H9 (cell line): ENCODE measurements at regions not wholly inside any gene's neighbourhood (a gene's known extent, or its start where the extent isn't known, plus 50 kb on each side); places are given as distances from the start of the nearest gene placed in this dataset.

ENCODE experiments used
- DNase-seq: peaks from one replicate; pipeline ENCODE4 v3.0.0-alpha.2; 2017
- H2AFZ ChIP-seq: one replicate; pipeline ENCODE4 v1.6.1; 2013; ENCODE audit warnings: mild to moderate bottlenecking, low read length, control low read depth, moderate library complexity
- H2AK5ac ChIP-seq: 2 replicates; pipeline ENCODE4 v1.6.1; 2013; ENCODE audit warnings: low read length, control low read depth, mixed read lengths; ENCODE audit not compliant: insufficient read length
- H2BK120ac ChIP-seq: one replicate; pipeline ENCODE4 v1.6.1; 2013; ENCODE audit warnings: low read depth, mild to moderate bottlenecking, low read length, control low read depth, inconsistent platforms; ENCODE audit not compliant: poor library complexity, severe bottlenecking
- H2BK12ac ChIP-seq: 2 replicates; pipeline ENCODE4 v1.6.1; 2013; ENCODE audit warnings: low read length, control low read depth, mixed read lengths, low read depth; ENCODE audit not compliant: insufficient read length
- H2BK15ac ChIP-seq: 2 replicates; pipeline ENCODE4 v1.6.1; 2013; ENCODE audit warnings: low read depth, low read length, control low read depth
- H2BK20ac ChIP-seq: one replicate; pipeline ENCODE4 v1.6.1; 2013; ENCODE audit warnings: low read depth, mild to moderate bottlenecking, low read length, control low read depth, inconsistent platforms; ENCODE audit not compliant: poor library complexity, severe bottlenecking
- H2BK5ac ChIP-seq: 2 replicates; pipeline ENCODE4 v1.6.1; 2013; ENCODE audit warnings: low read length, control low read depth, mixed read lengths; ENCODE audit not compliant: insufficient read length
- H3K14ac ChIP-seq: 2 replicates; pipeline ENCODE4 v1.6.1; 2013; ENCODE audit warnings: low read length, control low read depth; ENCODE audit not compliant: insufficient read depth
- H3K18ac ChIP-seq: 2 replicates; pipeline ENCODE4 v1.6.1; 2013; ENCODE audit warnings: low read depth, mild to moderate bottlenecking, mixed read lengths, low read length, control low read depth; ENCODE audit not compliant: insufficient read length
- H3K23ac ChIP-seq: 2 replicates; pipeline ENCODE4 v1.6.1; 2013; ENCODE audit warnings: low read length, control low read depth, mixed read lengths, low read depth; ENCODE audit not compliant: insufficient read length
- H3K23me2 ChIP-seq: 2 replicates; pipeline ENCODE4 v1.6.1; 2013; ENCODE audit warnings: low read depth, mild to moderate bottlenecking, mixed read lengths, low read length, control low read depth; ENCODE audit not compliant: insufficient read length, poor library complexity, severe bottlenecking
- H3K27ac ChIP-seq: 2 replicates; pipeline ENCODE4 v1.5.1; 2013; ENCODE audit warnings: low read length, control low read depth, mixed read lengths, low read depth; ENCODE audit not compliant: insufficient read length
- H3K27me3 ChIP-seq: 2 replicates; pipeline ENCODE4 v1.6.1; 2013; ENCODE audit warnings: low read length, control low read depth, inconsistent platforms; ENCODE audit not compliant: insufficient read depth
- H3K4ac ChIP-seq: 2 replicates; pipeline ENCODE4 v1.6.1; 2013; ENCODE audit warnings: low read depth, mild to moderate bottlenecking, control low read depth, inconsistent platforms, low read length, moderate library complexity
- H3K4me1 ChIP-seq: 2 replicates; pipeline ENCODE4 v1.6.1; 2013; ENCODE audit warnings: low read length, control low read depth, inconsistent platforms; ENCODE audit not compliant: insufficient read depth
- H3K4me2 ChIP-seq: 2 replicates; pipeline ENCODE4 v1.6.1; 2013; ENCODE audit warnings: low read length, control low read depth, mixed read lengths; ENCODE audit not compliant: insufficient read length, insufficient read depth
- H3K56ac ChIP-seq: 2 replicates; pipeline ENCODE4 v1.6.1; 2013; ENCODE audit warnings: low read depth, mild to moderate bottlenecking, mixed read lengths, low read length, control low read depth; ENCODE audit not compliant: insufficient read length
- H3K79me1 ChIP-seq: 2 replicates; pipeline ENCODE4 v1.6.1; 2013; ENCODE audit warnings: low read depth, mild to moderate bottlenecking, moderate library complexity, low read length, control low read depth, inconsistent platforms; ENCODE audit not compliant: insufficient read depth, poor library complexity, severe bottlenecking
- H3K79me2 ChIP-seq: 2 replicates; pipeline ENCODE4 v1.6.1; 2013; ENCODE audit warnings: low read length, control low read depth, inconsistent platforms; ENCODE audit not compliant: insufficient read depth
- H3K9ac ChIP-seq: 2 replicates; pipeline ENCODE4 v1.6.1; 2013; ENCODE audit warnings: low read length, control low read depth, mixed read lengths; ENCODE audit not compliant: insufficient read length; ENCODE audit errors: extremely low read depth
- H3K9me3 ChIP-seq: one replicate; pipeline ENCODE4 v1.6.1; 2013; ENCODE audit warnings: low read depth, low read length, inconsistent platforms; ENCODE audit not compliant: control insufficient read depth
- H3T11ph ChIP-seq: one replicate; pipeline ENCODE4 v1.6.1; 2013; ENCODE audit warnings: mild to moderate bottlenecking, low read length, control low read depth, inconsistent platforms
- H4K20me1 ChIP-seq: one replicate; pipeline ENCODE4 v1.6.1; 2013; ENCODE audit not compliant: control insufficient read depth, insufficient read length, insufficient read depth
- H4K5ac ChIP-seq: 2 replicates; pipeline ENCODE4 v1.6.1; 2013; ENCODE audit warnings: low read depth, mild to moderate bottlenecking, mixed read lengths, low read length, control low read depth; ENCODE audit not compliant: insufficient read length
- H4K8ac ChIP-seq: replicated peaks from 2 replicates; pipeline ENCODE4 v1.6.1; 2013; ENCODE audit warnings: low read length, control low read depth, mixed read lengths, low read depth; ENCODE audit not compliant: insufficient read length
- H4K91ac ChIP-seq: 2 replicates; pipeline ENCODE4 v1.6.1; 2013; ENCODE audit warnings: low read depth, mild to moderate bottlenecking, moderate library complexity, mixed read lengths, low read length, control low read depth; ENCODE audit not compliant: insufficient read length
- H3K27ac Mint-ChIP-seq, 3 experiments: 2 replicates in 2 of 3; 3 replicates in 1 of 3; pipeline ENCODE4 v1.8.0; 2020 to 2021; ENCODE audit warnings: mixed read lengths in 3 of 3, mild to moderate bottlenecking in 1 of 3, moderate library complexity in 1 of 3
- H3K27me3 Mint-ChIP-seq: 2 replicates; pipeline ENCODE4 v1.8.0; 2021; ENCODE audit warnings: low read depth, mild to moderate bottlenecking, moderate library complexity, mixed read lengths
- H3K36me3 Mint-ChIP-seq, 3 experiments: 2 replicates in 2 of 3; 3 replicates in 1 of 3; pipeline ENCODE4 v1.8.0; 2020 to 2021; ENCODE audit warnings: low read depth in 3 of 3, mixed read lengths in 3 of 3; ENCODE audit not compliant: insufficient read depth in 1 of 3
- H3K4me1 Mint-ChIP-seq, 2 experiments: 2 replicates each; pipeline ENCODE4 v1.8.0; 2020; ENCODE audit warnings: mixed read lengths in 2 of 2
- H3K4me3 Mint-ChIP-seq, 2 experiments: 2 replicates in 1 of 2; 3 replicates in 1 of 2; pipeline ENCODE4 v1.8.0; 2020 to 2021; ENCODE audit warnings: mild to moderate bottlenecking in 2 of 2, mixed read lengths in 2 of 2, moderate library complexity in 1 of 2
- H3K9me3 Mint-ChIP-seq, 2 experiments: 2 replicates in 1 of 2; 3 replicates in 1 of 2; pipeline ENCODE4 v1.8.0; 2020; ENCODE audit warnings: mild to moderate bottlenecking in 2 of 2, mixed read lengths in 2 of 2, moderate library complexity in 1 of 2
- WGBS: extraction: QIAGEN DNeasy Blood & Tissue Kit; methylation state at CpG from one replicate; pipeline ENCODE4 v1.1.7; 2013; ENCODE audit warnings: missing lambda C conversion rate, low lambda C conversion rate, mixed read lengths; ENCODE audit not compliant: insufficient read length; ENCODE audit errors: extremely low coverage; 5-methylcytosine and 5-hydroxymethylcytosine counted together
- TF ChIP-seq, protein P1 (sequence below): fragments of 200-600 bp; sonication (generic); conservative IDR thresholded peaks from 3 replicates; pipeline ENCODE4 v1.8.0; 2021; ENCODE audit warnings: antibody characterized with exemption, mild to moderate bottlenecking

GRCh38 chr22:48486134-48486532 lies 1341.5 kb downstream of the BRD1 start:
- Histone ChIP-seq H2BK15ac (no peak overlapping the region), H4K5ac (no peak overlapping the region), H3K27ac (no peak overlapping the region), H3K79me2 (no peaks in the 10 kb centered on the region), H3K4me1 (peaks cover 3% of the 10 kb centered on the region; the same call in 1 of the 2 replicates), H3K4me2 (no peak overlapping the region), H3K18ac (no peak overlapping the region), H3K14ac (no peak overlapping the region), H3K23ac (no peak overlapping the region), H3K56ac (no peak overlapping the region), H4K91ac (no peak overlapping the region), H2BK20ac (no peak overlapping the region), H2BK12ac (no peak overlapping the region), H2AK5ac (no peak overlapping the region), H3K9ac (no peak overlapping the region), H3K23me2 (peaks cover 13% of the 10 kb centered on the region), H2BK5ac (no peak overlapping the region), H4K20me1 (no peaks in the 10 kb centered on the region), H2AFZ (no peak overlapping the region), H3K27me3 (no peaks in the 10 kb centered on the region), H3K9me3 (no peaks in the 10 kb centered on the region), H2BK120ac (no peak overlapping the region), H3T11ph (no peak overlapping the region), H3K79me1 (no peaks in the 10 kb centered on the region), H4K8ac (no peak overlapping the region), H3K4ac (no peak overlapping the region)
- Mint-ChIP-seq H3K27ac (no peak overlapping the region), H3K4me3 (no peak overlapping the region), H3K36me3 (no peaks in the 10 kb centered on the region; a peak in 1 of 7 replicates), H3K4me1 (peaks cover 21 to 39% of the 10 kb centered on the region in 2 experiments), H3K9me3 (no peaks in the 10 kb centered on the region; a peak in 1 of 5 replicates), H3K27me3 (peaks cover 23% of the 10 kb centered on the region)
- no peak for DNase-seq
- TF ChIP-seq, protein P1, sequence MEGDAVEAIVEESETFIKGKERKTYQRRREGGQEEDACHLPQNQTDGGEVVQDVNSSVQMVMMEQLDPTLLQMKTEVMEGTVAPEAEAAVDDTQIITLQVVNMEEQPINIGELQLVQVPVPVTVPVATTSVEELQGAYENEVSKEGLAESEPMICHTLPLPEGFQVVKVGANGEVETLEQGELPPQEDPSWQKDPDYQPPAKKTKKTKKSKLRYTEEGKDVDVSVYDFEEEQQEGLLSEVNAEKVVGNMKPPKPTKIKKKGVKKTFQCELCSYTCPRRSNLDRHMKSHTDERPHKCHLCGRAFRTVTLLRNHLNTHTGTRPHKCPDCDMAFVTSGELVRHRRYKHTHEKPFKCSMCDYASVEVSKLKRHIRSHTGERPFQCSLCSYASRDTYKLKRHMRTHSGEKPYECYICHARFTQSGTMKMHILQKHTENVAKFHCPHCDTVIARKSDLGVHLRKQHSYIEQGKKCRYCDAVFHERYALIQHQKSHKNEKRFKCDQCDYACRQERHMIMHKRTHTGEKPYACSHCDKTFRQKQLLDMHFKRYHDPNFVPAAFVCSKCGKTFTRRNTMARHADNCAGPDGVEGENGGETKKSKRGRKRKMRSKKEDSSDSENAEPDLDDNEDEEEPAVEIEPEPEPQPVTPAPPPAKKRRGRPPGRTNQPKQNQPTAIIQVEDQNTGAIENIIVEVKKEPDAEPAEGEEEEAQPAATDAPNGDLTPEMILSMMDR = no peak
- WGBS = no CpG with 5 or more reads among the region's 11 CpGs
